ENCODE measurements at regions not wholly inside any gene's neighbourhood (a gene's known extent, or its start where the extent isn't known, plus 50 kb on each side); places are given as distances from the start of the nearest gene placed in this dataset.

GRCh38 chr10:71062156-71062555, 150.2 kb upstream of the UNC5B start:
- no peaks in the 10 kb centered on the region for H3K4me1 Mint-ChIP-seq

DNA sequence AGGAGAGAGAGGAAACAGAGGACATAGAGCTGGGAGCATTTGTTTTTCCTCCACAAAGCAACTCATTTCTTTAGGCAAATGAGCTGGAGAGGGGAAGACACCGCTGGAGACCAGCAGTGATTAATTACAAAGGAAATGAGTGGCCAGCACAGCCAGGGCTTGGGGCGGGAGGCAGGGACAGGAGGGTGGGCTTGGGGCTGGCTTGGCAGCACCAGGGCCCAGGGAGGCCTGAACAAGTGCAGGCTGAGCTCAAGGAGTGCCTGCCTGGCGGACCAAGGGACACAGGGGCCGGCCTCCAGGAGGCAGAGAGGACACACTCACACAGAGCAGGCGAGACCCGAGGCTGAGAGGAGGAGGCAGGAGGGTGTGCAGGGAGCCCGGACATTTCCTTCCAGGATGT, 149.0 kb upstream of the UNC5B start:
- Histone ChIP-seq H3K9me3 (ENCODE audit: control extremely low read depth in 1 of 3, control insufficient read depth in 2 of 3, insufficient read depth in 1 of 3, low read length in 2 of 3) (no peaks in the 10 kb centered on the region), H3K4me1 (ENCODE audit: control insufficient read depth in 2 of 2, insufficient read depth in 2 of 2, low read length in 2 of 2) (no peaks in the 10 kb centered on the region), H4K20me1 (ENCODE audit: control insufficient read depth, insufficient read depth, low read length, poor library complexity, severe bottlenecking) (no peaks in the 10 kb centered on the region), H3K4me3 (ENCODE audit: control extremely low read depth in 1 of 5, extremely low read depth in 1 of 5, insufficient read depth in 1 of 5, low read depth in 2 of 5, low read length in 4 of 5) (no peak overlapping the region), H2AFZ (ENCODE audit: insufficient read depth, low read depth, low read length, poor library complexity, severe bottlenecking) (no peak overlapping the region), H3K9ac (ENCODE audit: low read length) (no peak overlapping the region), H3K27me3 (replicated peaks in 1 of 4; ENCODE audit: control extremely low read depth in 1 of 4, control insufficient read depth in 3 of 4, insufficient read depth in 4 of 4, low read length in 3 of 4) (peaks cover 0 to 3% (median 0%) of the 10 kb centered on the region in 4 experiments), H3K79me2 (ENCODE audit: control insufficient read depth, insufficient read depth, low read length) (no peaks in the 10 kb centered on the region), H3K27ac (ENCODE audit: low read length in 2 of 2) (no peak overlapping the region), H3K4me2 (replicated peaks; ENCODE audit: low read depth, low read length, poor library complexity, severe bottlenecking) (no peak overlapping the region), H3K36me3 (replicated peaks in 1 of 2; ENCODE audit: control extremely low read depth in 1 of 2, control insufficient read depth in 1 of 2, extremely low read depth in 1 of 2, insufficient read depth in 2 of 2, low read length in 1 of 2) (no peaks in the 10 kb centered on the region)
- TF ChIP-seq, protein P1, sequence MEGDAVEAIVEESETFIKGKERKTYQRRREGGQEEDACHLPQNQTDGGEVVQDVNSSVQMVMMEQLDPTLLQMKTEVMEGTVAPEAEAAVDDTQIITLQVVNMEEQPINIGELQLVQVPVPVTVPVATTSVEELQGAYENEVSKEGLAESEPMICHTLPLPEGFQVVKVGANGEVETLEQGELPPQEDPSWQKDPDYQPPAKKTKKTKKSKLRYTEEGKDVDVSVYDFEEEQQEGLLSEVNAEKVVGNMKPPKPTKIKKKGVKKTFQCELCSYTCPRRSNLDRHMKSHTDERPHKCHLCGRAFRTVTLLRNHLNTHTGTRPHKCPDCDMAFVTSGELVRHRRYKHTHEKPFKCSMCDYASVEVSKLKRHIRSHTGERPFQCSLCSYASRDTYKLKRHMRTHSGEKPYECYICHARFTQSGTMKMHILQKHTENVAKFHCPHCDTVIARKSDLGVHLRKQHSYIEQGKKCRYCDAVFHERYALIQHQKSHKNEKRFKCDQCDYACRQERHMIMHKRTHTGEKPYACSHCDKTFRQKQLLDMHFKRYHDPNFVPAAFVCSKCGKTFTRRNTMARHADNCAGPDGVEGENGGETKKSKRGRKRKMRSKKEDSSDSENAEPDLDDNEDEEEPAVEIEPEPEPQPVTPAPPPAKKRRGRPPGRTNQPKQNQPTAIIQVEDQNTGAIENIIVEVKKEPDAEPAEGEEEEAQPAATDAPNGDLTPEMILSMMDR (IDR thresholded peaks at IDR 0.05) = no peak
- TF ChIP-seq EZH2 (IDR thresholded peaks at IDR 0.05; ENCODE audit: borderline replicate concordance, insufficient read depth, low read depth, low read length, poor library complexity, severe bottlenecking) = no peak
- DNase-seq = no peak
- H3K9me3 Mint-ChIP-seq (ENCODE audit: insufficient read depth) = no peaks in the 10 kb centered on the region
- no peak for ATAC-seq (ENCODE audit: low read depth)
- intact Hi-C loops (cut with micrococcal nuclease) = no loop called here
- peaks cover 3% of the 10 kb centered on the region for H3K27me3 Mint-ChIP-seq
- WGBS (ENCODE audit: insufficient coverage) = 94% methylated on average over 5 of the region's 7 CpGs
- H3K4me3 Mint-ChIP-seq = no peak overlapping the region
- H3K27ac Mint-ChIP-seq = no peak overlapping the region
- ChIA-PET POLR2A (no interaction called here), CTCF (no interaction called here)
- H3K4me1 Mint-ChIP-seq = no peaks in the 10 kb centered on the region

More at GRCh38 chr10:71062156-71062555, 150.2 kb upstream of the UNC5B start:
- H3K4me1 ChIP-seq (ENCODE audit: control insufficient read depth in 2 of 2, insufficient read depth in 2 of 2, low read length in 2 of 2) = no peaks in the 10 kb centered on the region
- Mint-ChIP-seq H3K27me3 (peaks cover 3% of the 10 kb centered on the region), H3K27ac (no peak overlapping the region), H3K9me3 (ENCODE audit: insufficient read depth) (no peaks in the 10 kb centered on the region), H3K4me3 (no peak overlapping the region)
- no peaks in the 10 kb centered on the region for H4K20me1 ChIP-seq (ENCODE audit: control insufficient read depth, insufficient read depth, low read length, poor library complexity, severe bottlenecking)
- intact Hi-C loops (cut with micrococcal nuclease) = no loop called here
- no peaks in the 10 kb centered on the region for H3K36me3 ChIP-seq (replicated peaks in 1 of 2; ENCODE audit: control extremely low read depth in 1 of 2, control insufficient read depth in 1 of 2, extremely low read depth in 1 of 2, insufficient read depth in 2 of 2, low read length in 1 of 2)
- H3K9me3 ChIP-seq (ENCODE audit: control extremely low read depth in 1 of 3, control insufficient read depth in 2 of 3, insufficient read depth in 1 of 3, low read length in 2 of 3) = no peaks in the 10 kb centered on the region
- H3K9ac ChIP-seq (ENCODE audit: low read length) = no peak overlapping the region
- DNase-seq (no peak), ATAC-seq (ENCODE audit: low read depth) (no peak)
- no peak overlapping the region for H3K4me2 ChIP-seq (replicated peaks; ENCODE audit: low read depth, low read length, poor library complexity, severe bottlenecking)
- H3K79me2 ChIP-seq (ENCODE audit: control insufficient read depth, insufficient read depth, low read length) = no peaks in the 10 kb centered on the region
- POLR2A ChIA-PET = no interaction called here
- H3K4me3 ChIP-seq (ENCODE audit: control extremely low read depth in 1 of 5, extremely low read depth in 1 of 5, insufficient read depth in 1 of 5, low read depth in 2 of 5, low read length in 4 of 5) = no peak overlapping the region
- H3K27me3 ChIP-seq (replicated peaks in 1 of 4; ENCODE audit: control extremely low read depth in 1 of 4, control insufficient read depth in 3 of 4, insufficient read depth in 4 of 4, low read length in 3 of 4) = peaks cover 0 to 3% (median 0%) of the 10 kb centered on the region in 4 experiments
- CTCF ChIA-PET = no interaction called here
- no peak overlapping the region for H2AFZ ChIP-seq (ENCODE audit: insufficient read depth, low read depth, low read length, poor library complexity, severe bottlenecking)
- WGBS (ENCODE audit: insufficient coverage) = 82% methylated on average over 4 of the region's 5 CpGs
- TF ChIP-seq EZH2 (IDR thresholded peaks at IDR 0.05; ENCODE audit: borderline replicate concordance, insufficient read depth, low read depth, low read length, poor library complexity, severe bottlenecking) = no peak
- TF ChIP-seq, protein P1 (IDR thresholded peaks at IDR 0.05) = no peak
- H3K27ac ChIP-seq (ENCODE audit: low read length in 2 of 2) = no peak overlapping the region
